Stimulated activated CD4-positive, alpha-beta T cell treated with anti-CD3 and anti-CD28 coated beads, Interleukin-4, amount 100 ng/mL, for 24 hours (primary cell): ENCODE measurements at regions not wholly inside any gene's neighbourhood (a gene's known extent, or its start where the extent isn't known, plus 50 kb on each side); places are given as distances from the start of the nearest gene placed in this dataset.
"Not testable (repeated sequence)": the region's sequence is repeated elsewhere in the genome, so short reads cannot be mapped to it uniquely, and the experiment has no call there.

Experiments used
- DNase-seq: peaks from one replicate; pipeline ENCODE4 v3.0.0-alpha.2; 2020

DNA sequence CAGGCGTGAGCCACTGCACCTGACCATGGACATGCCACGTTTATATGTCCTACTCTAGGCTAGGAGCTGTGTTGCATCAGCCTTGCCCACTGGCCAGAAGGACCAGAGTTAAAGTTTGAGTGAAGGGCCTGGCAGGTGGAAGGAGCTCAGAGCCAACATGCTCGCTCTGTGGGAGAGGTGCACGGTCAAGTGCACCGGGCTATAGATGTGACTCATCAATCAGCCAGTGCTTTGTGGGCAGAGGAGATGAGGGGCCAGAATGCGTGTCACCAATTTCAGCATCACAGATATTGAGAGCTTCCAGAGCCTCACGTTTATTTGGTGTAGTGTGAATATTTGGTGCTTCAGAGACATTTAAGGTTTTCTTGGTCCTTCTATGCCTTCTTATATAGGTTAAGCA, 137.3 kb upstream of the KBTBD8 start:
- DNase-seq: no peak

DNA sequence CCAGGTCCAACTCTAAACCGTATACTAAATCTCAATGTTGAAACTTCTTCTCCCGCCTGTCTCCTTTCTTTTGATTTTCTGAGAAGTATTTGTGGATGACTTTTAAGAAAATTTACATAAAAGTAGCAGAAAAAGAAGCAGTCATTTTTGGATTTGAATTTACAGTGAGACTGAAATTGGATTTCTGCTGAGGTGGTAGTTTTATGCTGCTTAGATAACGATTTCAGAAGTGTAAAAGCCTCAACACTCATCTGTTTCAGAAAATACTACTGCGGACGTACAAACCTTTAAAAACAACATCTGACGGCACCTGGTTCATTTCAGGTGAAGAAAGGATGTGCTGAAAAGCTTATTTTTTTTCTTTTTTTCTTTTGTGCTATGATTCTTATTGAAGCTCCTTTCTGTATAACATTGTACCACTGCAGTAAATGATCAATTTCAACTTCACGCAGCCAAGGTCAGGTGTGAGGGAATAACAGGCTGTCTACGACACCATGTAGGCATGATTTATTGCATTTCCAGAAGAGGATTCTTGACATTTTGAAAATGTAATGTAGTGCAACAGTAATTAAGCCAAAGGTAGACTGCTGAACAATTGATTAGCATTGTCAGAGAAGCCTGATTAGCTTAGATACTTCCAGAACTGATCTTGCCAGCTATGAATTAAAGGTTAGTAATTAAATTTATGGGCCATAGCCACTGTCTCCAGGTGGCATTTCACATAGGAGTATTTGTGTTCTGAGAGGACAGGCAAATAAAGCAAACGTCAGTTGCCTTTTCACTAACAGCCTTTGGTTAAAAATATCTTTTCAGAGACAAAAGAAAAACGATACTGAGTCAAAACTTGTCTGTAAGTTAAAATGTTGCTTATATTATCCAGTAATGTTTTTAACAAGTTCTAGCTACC, 134.6 kb upstream of the KBTBD8 start:
- no peak for DNase-seq

DNA sequence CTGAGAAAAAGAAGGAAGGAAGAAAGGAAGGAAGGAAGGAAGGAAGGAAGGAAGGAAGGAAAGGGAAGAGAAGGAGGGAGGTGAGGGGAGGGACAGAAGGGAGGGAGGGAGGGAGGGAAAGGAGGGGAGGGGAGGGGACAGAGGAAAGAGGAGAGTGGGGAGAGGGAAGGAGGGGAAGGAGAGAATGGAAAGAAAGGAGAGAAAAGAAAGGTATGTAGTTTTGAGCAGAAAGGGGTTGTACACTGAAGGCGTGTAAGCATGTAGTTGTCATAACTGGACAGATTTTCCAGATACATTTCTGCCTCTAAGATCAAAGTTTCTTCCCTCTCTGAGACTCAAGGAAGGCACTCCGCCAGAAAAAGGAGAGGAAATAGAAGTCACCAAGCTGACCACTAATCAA, 113.4 kb upstream of the KBTBD8 start:
- no peak for DNase-seq

DNA sequence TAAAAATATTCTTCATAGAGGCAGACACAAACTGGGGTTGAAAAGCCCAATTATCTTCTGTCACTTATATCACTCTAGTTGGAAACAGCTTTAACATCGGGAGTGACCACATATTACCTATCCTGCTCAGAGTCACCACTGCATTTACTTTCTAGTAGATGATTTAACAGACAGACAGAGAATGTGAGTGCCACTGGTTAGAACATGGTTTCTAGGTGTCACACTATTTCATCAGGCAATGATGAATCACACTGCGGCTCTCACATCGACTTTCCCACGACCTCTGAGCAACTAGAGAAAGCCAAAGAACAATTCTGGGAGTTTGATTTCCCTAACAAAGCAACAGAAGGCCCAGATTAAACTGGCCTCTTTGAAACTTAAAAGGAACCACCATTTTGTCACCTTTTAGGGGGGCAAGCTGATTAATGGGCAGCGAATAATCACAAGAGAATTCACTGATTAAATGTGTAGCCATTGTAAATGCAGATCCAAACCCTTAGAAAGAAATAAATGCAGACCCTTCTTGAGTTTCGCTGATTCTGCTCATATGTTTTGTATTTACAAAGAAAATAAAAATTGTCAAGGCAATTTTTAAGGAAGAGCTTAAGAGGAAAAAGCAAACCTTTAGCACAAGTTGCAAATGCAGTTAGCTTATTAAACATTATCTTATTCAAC, 112.6 kb upstream of the KBTBD8 start:
- DNase-seq: no peak

DNA sequence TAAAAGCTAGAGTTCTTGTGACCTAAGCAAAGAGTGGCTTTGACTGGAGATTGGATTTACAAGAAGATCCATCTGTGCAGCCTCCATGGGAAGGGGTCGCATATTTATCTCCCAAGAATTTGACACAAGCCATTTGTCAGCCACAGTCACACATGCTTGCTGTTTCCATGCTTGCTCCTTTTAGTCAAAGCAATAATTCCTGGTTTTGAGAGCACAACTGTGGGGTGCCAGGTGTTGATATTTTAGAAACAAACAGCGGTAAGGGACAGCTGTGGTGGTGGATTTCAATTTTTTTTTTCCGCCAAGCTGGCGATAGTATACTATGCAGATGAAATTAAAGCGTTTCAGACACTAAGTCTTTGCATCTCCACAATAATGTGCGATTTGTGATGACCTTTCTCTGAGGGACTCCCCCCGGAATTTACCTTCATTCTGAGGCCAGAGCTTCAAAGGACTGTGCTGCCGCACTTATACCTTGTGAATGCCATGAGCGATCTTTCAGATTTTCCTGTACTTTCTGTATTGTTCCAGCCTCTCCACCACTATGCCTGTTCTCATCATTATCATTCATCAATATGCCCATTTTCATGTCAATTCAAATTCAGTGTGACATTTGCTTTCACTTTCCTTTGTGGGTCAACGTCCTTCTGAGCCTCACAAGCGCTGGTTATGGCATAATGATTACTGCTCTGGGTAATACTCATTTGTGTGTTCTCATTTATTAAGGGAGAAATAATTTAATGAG, 108.2 kb upstream of the KBTBD8 start:
- no peak for DNase-seq

DNA sequence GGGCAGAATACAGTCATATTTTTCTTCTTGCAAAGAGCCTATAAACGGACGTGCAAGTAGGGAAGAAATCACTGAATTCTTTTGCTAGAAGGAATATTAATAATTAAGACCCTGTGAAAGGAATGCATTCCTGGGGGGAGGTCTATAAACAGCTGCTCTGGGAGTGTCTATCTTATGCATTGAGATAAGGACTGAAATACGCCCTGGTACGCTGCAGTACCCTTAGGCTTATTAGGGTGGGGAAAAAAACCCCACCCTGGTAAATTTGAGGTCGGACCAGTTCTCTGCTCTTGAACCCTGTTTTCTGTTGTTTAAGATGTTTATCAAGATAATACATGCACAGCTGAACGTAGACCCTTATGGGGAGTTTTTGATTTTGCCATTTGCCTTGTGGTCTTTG, 100.0 kb upstream of the KBTBD8 start:
- DNase-seq: no peak

DNA sequence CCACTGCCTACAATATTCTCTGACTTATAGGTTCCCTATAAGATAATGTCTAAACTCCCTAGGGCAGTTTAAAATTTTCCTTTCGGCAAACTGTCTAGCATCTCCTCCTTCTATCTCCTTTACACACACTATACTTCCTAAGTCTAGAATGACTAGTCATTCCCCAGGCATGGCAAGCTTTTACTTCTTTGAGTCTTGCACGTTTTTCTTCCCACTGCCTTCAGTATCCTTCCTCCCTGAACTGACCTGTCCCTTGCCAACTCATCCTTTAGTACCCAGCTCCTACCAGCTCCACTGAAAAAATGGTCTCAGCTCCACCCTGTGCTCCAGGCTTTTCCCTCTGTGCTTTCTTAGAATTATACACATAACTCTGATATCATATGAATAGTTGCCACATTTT, 93.8 kb upstream of the KBTBD8 start:
- no peak for DNase-seq

DNA sequence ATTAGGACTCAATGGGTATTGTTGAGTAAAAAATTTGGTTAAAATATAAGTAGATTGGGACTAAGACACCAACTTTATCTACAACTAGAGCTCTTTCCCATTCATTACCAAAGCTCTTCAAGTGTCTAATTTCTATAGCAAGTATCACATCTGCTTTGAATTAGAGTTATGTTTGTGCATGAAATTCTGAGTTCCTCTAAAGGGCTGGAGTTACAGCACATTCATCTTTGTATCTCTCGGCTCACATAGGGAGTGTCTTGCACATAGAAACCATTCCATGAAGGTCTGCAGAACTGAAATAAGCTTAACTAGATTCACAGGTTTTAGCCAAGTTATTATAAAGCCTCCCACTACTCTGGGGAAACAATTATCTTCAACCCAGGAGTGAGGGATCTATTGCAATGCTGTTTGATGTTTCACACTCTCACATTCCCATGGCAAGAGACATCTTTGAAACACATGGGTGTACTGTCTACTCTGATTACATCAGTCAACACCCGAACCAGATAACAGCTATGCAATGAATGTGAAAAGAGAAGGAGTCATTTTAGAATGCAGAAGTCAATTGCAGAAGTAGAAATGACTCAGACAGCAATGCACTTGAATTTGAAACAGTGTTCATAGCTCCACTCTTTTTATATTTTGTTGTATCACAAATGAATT, 93.1 kb upstream of the KBTBD8 start:
- DNase-seq: no peak

DNA sequence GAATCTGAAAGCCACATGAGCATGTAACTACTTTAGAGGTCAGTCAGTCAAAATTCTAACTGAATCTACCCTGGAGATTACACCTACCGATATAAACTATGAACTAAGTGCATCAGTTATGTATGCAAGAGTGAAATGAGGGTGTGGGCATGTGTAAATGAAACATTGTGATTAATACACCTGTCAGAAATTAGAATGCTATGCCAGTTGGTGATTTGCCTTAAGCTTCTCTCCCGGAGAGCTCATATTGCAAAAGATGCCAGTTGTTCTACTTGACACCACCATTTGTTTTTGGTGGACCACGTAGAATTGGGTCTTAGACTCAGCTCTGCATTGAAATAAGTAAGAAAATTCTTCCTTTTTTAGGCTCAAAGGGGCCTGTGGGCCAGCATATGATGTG, 91.0 kb upstream of the KBTBD8 start:
- DNase-seq: no peak

DNA sequence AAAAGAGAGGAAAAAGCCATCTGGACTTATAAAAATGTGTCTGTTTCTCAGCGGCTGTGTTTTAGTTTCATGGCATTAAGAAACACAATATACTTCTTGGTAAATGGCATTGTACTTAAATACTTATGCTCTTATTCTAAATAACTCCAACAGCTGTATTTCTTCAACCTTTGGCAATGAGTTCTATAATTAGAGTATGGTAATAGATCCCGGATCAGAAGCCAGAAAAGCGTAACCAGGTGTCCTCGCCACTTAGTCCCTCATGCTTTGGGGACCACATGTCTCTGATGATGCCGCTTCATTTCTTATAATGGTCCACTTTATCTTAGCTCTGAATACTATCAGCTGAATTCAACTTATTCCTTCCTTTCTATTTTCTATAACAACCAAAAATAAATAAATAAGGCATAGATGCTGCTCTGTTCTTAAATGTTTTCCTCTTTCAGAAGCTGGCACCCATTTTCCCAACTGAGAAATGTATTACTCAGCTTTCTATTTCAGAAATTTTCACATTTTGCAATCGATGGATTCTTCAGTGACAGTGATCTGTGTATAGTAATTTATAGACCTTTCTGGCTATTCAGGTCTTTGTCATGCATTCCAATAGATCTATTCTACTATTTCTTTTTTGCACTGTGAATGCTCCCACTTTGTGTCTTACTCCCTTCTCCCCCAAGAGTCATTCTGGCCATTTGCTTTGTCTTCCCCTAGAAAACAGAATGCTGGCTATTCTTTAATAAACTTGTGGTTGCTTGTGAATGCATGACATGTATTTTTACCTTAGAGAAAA, 87.6 kb upstream of the KBTBD8 start:
- DNase-seq: no peak

DNA sequence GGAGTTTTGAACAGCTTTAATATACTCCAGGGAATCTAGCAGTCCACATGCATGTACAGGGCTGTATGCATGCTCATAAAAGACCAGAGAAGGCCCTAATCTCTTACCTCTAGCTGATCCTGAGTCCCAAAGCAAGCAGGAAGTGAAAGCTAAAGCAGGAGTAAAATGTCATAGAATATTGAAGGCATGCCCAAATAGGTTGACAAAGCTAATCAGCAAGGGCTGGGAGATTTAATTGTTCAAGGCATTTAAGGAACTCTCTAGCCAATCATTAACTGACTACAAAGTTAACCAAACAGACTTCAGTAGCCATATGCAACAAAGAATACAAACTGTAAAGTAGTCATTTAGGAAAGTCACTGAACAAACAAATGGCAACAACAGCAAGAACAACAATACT, 85.8 kb upstream of the KBTBD8 start:
- DNase-seq: no peak

DNA sequence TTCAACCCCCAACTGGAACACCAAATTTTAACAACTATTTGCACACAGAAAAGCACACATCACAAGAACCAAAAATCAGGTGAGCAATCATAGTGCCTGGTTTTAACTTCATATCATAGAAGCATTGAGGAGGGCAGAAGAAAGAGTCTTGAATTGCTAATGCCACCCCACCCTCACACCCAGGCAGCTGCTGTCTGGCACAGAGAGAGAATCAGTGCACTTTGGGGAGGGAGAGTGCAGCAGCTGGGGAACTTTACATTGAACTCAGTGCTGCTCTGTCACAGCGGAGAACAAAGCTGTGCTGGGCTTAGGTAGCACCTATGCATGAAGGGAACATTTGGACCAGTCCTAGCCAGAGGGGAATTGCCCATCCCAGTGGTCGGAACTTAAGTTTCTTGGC, 76.0 kb upstream of the KBTBD8 start:
- DNase-seq: no peak

DNA sequence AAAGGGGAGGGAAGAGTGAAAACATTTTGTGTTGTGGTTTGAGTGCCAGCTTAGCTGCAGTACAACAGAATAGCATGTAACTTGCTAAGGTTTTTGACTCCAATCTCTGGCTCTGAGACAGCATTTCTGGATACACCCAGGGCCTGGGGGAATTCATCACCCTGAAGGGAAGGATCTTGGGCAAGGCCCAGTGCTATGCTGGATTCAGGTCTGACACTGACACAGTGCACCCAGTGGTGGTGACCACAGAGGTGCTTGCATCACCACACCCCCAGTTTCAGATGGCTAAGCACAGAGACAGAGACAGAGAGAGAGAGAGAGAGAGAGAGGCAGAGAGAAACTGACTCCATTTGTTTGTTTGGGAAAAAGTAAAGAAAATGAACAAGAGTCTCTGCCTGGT, 74.1 kb upstream of the KBTBD8 start:
- no peak for DNase-seq

DNA sequence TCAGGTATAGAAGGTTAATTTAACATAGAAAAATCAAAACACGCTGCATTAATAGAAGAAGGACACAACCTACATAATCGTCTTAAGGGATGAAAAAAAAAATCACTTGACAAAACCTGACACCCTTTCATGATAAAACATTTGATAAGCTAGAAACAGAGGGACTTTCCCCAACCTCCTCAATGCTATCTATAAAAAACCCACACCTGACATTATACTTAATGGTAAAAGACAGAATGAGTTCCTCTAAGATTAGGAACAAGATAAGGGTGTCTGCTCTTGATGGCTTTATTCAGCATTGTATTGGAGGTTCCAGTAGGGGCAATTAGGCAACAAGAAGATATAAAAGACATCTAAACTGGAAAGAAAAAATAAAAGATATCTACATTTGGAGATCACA, 69.9 kb upstream of the KBTBD8 start:
- no peak for DNase-seq

DNA sequence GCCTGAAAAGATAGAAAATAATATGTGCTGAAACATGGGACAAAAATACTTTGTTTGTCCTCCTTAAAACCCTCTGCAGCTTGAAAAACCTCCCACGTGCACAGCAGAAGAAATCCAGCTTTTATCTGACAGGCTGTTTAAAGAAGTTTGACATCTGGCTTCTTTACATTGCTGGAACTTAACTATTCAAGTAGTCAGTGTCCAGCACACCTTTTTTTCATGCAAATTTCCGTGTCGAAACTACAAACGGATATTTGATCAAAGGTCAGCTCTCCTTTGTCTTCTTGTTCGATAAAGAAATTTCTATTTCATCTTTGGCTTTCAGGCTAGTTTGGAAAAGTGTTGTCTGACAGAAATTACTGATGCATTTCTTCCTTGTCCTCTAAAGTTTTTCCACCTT, 66.8 kb upstream of the KBTBD8 start:
- DNase-seq: no peak

DNA sequence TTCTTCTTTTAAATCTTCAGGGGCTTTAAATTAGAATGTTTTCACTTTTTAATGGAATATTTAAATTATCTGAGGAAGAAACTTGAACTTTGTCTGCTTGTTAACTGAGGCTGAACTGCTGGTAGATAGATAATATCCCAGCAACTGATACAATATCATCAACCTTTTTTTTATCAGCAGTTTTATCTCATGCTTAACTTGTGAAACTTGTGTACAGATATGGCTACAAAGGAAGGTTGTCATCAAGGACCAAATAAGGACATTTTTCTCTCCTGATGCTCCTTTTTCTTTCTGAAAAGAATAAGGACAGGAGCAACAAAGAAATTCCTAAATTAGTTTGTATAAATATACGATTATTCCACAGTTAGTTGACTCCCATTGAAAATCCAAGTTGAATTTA, 66.4 kb upstream of the KBTBD8 start:
- DNase-seq: no peak

DNA sequence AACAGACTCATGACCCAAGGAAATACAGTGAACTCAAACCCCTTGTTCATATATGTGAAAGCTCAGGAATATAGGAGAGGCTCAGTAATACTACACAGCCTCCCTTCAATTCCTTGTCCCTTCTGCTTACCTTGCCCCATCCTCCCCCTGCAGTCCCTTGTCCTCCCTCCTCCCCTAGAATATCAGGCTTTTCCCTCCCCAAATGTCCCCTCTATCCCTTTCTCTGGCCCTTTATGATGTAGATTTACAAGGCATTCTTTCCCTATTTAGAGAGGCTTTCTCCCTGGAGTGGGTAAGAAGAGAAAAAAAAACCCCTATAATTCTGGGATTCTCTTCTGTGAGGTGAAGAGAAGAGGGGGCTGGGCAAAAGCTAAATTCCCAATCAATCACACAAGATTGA, 64.9 kb upstream of the KBTBD8 start:
- DNase-seq: no peak

DNA sequence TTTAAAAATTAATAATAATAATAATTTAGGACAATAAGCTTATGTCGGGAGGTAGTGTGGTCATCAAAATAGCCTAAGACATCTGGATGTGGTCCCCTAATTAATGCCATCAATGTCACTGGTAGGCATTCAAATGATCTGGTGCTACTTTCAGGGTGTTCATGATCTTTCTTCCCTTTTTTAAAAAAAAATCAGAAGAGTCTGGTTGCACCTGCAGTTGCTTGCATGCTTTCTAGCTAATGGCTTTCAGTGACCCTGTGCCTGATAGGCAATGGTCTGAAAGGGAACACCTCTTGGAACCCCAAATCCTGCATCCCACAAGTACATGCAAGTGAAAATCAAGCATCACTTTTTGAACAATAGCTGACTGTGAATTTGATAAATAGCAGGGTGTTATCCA, 64.1 kb upstream of the KBTBD8 start:
- DNase-seq: no peak

DNA sequence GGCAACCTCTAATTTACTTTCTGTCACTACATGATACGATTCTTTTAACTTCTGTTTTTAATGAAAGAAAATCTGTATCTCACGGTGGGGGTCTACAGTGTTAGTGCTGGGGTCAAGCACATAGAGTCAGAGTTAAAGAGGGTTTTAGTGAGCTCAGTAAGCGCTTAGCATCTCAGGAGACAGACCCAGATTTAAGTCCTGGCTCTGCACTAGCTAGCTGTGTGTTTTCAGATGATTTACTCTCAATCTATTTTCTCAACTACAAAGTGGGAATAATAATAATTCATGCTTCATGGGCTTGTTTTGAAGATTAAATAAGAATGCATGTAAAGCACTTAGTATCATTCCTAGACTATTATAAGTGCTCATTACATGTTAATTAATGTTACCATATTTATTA, 63.4 kb upstream of the KBTBD8 start:
- no peak for DNase-seq

DNA sequence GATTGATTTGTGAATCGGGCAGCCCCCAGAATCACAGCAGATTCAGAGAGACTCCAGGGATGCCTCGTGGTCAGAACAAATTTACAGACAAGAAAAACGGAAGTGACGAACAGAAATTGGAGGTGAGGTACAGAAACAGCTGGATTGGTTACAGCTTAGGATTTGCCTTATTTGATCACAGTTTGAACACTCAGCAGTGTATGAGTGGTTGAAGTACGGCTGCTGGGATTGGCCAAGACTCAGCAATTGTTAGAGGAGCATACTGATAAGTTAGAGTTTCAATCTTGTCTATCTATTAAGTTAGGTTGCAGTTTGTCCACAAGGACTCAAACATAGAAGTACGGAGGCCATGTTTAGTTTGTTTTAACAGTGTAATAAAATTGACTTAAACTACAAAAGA, 61.1 kb upstream of the KBTBD8 start:
- DNase-seq: not testable (repeated sequence)

DNA sequence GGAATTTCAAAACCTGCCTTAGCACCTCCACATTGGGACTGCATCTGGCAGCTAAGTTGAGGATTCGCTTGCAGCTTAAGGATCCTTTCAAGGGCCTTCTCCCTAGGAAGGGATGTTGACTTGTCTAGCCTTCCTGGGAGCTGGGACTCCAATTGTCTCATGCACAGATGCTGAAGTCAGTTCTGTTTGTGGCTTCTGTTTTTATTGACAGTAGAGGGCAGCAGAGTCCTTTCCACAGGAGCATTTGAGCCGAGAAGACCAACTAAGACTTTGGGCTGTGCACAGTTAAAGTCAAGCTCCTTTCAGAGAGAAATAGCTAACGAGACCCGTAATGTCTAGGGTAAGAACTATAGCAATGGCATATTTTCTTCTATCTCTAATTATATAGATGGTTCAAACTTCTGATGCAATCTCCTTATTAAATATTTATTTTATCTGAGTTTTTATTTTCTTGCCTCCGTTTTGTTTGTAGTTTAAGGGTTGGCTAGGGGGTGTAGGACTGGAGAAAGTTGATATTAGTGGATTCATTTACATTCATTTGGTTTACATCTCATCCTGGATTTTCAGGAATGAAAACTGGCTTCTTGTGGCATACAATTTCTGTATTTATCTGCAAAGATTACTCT, 59.7 kb upstream of the KBTBD8 start:
- DNase-seq: peak; percentile 28

DNA sequence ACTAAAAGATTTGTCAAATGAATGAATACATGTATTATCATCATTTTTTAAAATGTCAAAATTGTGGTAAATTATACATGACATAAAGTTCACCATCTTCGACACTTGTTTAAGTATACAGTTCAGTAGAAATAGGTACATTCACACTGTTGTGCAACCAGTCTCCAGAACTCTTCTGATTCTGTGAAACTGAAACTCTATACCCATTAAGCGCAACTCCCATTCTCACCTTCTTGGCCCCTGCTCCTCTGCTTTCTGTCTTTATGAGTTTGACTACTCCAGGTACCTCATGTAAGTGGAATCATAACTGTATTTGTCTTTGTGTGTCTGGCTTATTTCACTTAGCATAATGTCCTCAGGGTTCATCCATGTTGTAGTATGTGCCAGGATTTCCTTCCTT, 50.1 kb upstream of the KBTBD8 start:
- DNase-seq: no peak
